ENCODE measurements at regions not wholly inside any gene's neighbourhood (a gene's known extent, or its start where the extent isn't known, plus 50 kb on each side); places are given as distances from the start of the nearest gene placed in this dataset.

- H3K4ac ChIP-seq (ENCODE audit: low read depth, low read length), result no peak overlapping the region
- no peak overlapping the region for H3K27ac ChIP-seq (ENCODE audit: insufficient read depth, low read length)
- no peak overlapping the region for H4K91ac ChIP-seq (ENCODE audit: insufficient read depth, low read depth, low read length)
- H3K18ac ChIP-seq (ENCODE audit: low read depth, low read length), result no peak overlapping the region
- no peaks in the 10 kb centered on the region for H3K9me1 ChIP-seq (ENCODE audit: insufficient read depth, low read length)
- H3K14ac ChIP-seq (replicated peaks; ENCODE audit: low read depth, low read length), result no peak overlapping the region
- no TSS peak for BruUV-seq (replicated peaks)
- H4K5ac ChIP-seq (ENCODE audit: low read depth, low read length), result no peak overlapping the region
- no peak overlapping the region for H3K9ac ChIP-seq (ENCODE audit: low read depth, low read length)
- CTCF ChIA-PET, result no interaction called here
- no peak overlapping the region for H3K56ac ChIP-seq (ENCODE audit: extremely low read depth, insufficient read depth, low read length)
- H3K4me2 ChIP-seq (ENCODE audit: low read depth, low read length), result no peak overlapping the region
- H3K23ac ChIP-seq (ENCODE audit: low read depth, low read length), result no peak overlapping the region
- intact Hi-C loops (cut with micrococcal nuclease) (no loop called here), dilution Hi-C loops (cut with HindIII; ENCODE audit: low sequenced_read_pairs, unreplicated experiment) (no loop called here), in situ Hi-C loops (cut with MboI; ENCODE audit: low sequenced_read_pairs) (no loop called here)
- no peak for ATAC-seq (ENCODE audit: low read depth)
- no peaks in the 10 kb centered on the region for H3K79me1 ChIP-seq (ENCODE audit: low read depth in 1 of 2, low read length in 2 of 2)
- no peak overlapping the region for H2BK120ac ChIP-seq (ENCODE audit: low read depth, low read length)
- no peak overlapping the region for H2BK15ac ChIP-seq (ENCODE audit: low read depth, low read length)
- no peak overlapping the region for H2AK5ac ChIP-seq (ENCODE audit: low read depth, low read length)
- H3K4me3 ChIP-seq (ENCODE audit: insufficient read depth, low read depth, low read length), result no peak overlapping the region
- no peak overlapping the region for H4K8ac ChIP-seq (ENCODE audit: low read depth in 2 of 2, low read length in 2 of 2)
- H4K20me1 ChIP-seq (ENCODE audit: insufficient read depth, low read length), result no peaks in the 10 kb centered on the region
- H3K27me3 ChIP-seq (ENCODE audit: control insufficient read depth, insufficient read depth, low read length), result no peaks in the 10 kb centered on the region
- no peaks in the 10 kb centered on the region for H3K9me3 ChIP-seq (ENCODE audit: control insufficient read depth, insufficient read depth, low read length)
- no peak for TF ChIP-seq MAFK (IDR thresholded peaks at IDR 0.05; ENCODE audit: low read depth, low read length)
- no peak for TF ChIP-seq USF2 (IDR thresholded peaks at IDR 0.05; ENCODE audit: low read depth, low read length)
- no peak for TF ChIP-seq FOS (IDR thresholded peaks at IDR 0.05; ENCODE audit: low read depth, low read length)
- TF ChIP-seq BHLHE40 (IDR thresholded peaks at IDR 0.05; ENCODE audit: low read depth, low read length), result no peak
- no peak for TF ChIP-seq CTCF (conservative IDR thresholded peaks at IDR 0.05; ENCODE audit: low read depth, low read length)
- no peak for TF ChIP-seq RAD21 (IDR thresholded peaks at IDR 0.05; ENCODE audit: low read length)
- TF ChIP-seq POLR2A (IDR thresholded peaks at IDR 0.05; ENCODE audit: low read depth, low read length), result no peak
- TF ChIP-seq NFE2L2 (IDR thresholded peaks at IDR 0.05; ENCODE audit: low read depth, low read length), result no peak
- TF ChIP-seq RCOR1 (IDR thresholded peaks at IDR 0.05; ENCODE audit: insufficient replicate concordance, low read length), result no peak
- TF ChIP-seq RFX5 (IDR thresholded peaks at IDR 0.05; ENCODE audit: low read depth, low read length), result no peak
- TF ChIP-seq MAZ (IDR thresholded peaks at IDR 0.05; ENCODE audit: borderline replicate concordance, low read depth, low read length), result no peak
- TF ChIP-seq SMC3 (IDR thresholded peaks at IDR 0.05; ENCODE audit: low read depth, low read length), result no peak
- TF ChIP-seq ELK1 (IDR thresholded peaks at IDR 0.05; ENCODE audit: borderline replicate concordance, low read depth, low read length), result no peak
- no peak overlapping the region for H2BK5ac ChIP-seq (ENCODE audit: low read depth, low read length, poor library complexity, severe bottlenecking)
- no peak for DNase-seq
- no peaks in the 10 kb centered on the region for H3K4me1 ChIP-seq (ENCODE audit: control insufficient read depth, insufficient read depth, low read length)
- H2AFZ ChIP-seq (replicated peaks; ENCODE audit: low read length, poor library complexity), result no peak overlapping the region
- POLR2A ChIA-PET (ENCODE audit: unreplicated experiment), result no interaction called here
- no peaks in the 10 kb centered on the region for H3K36me3 ChIP-seq (ENCODE audit: control insufficient read depth, insufficient read depth, low read length)
- no peak overlapping the region for H2AK9ac ChIP-seq (replicated peaks; ENCODE audit: low read depth, low read length, poor library complexity)
- H2BK20ac ChIP-seq (ENCODE audit: low read depth, low read length), result no peak overlapping the region
Measured at GRCh38 chr4:23009093-23009492, 316.4 kb downstream of the GBA3 start.
